ENCODE measurements at regions not wholly inside any gene's neighbourhood (a gene's known extent, or its start where the extent isn't known, plus 50 kb on each side); places are given as distances from the start of the nearest gene placed in this dataset.

DNA sequence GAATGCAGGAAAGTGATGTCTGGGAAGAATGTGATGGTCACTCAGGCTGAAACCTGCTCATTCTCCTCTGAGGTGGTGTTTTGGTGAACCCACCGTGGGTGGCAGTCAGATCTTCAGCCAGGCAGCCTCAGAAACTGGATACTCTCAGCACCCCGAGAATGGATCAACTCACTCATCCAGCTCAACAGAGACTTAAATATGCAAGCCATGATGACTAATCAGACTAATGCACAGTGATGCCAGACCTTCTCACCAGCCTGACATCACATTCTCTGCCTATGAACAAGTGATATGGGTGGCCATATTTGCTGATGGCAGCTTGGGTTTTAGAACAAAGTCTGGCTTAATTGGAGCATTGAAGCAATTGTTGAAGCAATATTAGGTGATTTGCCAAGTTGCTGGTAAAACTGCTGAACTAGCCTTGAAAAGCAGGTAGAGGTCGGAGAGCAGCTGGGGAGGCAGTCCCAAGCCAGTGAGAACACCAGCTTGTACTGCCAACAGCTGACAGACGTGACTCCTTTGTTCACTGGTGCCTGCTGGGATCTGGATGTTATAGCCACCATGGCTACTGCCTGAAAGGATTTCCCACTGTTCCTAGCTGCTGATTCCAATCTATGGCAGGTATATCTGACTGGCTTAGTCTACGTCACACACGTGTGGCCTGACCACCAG, 608.1 kb downstream of the MID1IP1 start:
- no peak overlapping the region for H3K56ac ChIP-seq (ENCODE audit: insufficient read length, low read depth, low read length)
- H3K14ac ChIP-seq (ENCODE audit: insufficient read depth, low read length): no peak overlapping the region
- no peak overlapping the region for H3K27ac Mint-ChIP-seq
- H3K9ac ChIP-seq (ENCODE audit: extremely low read depth, insufficient read length, low read length): no peak overlapping the region
- H2AK5ac ChIP-seq (ENCODE audit: insufficient read length, low read length): no peak overlapping the region
- no peaks in the 10 kb centered on the region for H3K23me2 ChIP-seq (ENCODE audit: insufficient read length, low read depth, low read length, poor library complexity, severe bottlenecking)
- no peak overlapping the region for H4K5ac ChIP-seq (ENCODE audit: insufficient read length, low read depth, low read length)
- H3K36me3 Mint-ChIP-seq (ENCODE audit: insufficient read depth in 1 of 3, low read depth in 3 of 3): no peaks in the 10 kb centered on the region; a peak in 1 of 7 replicates
- no peaks in the 10 kb centered on the region for H4K20me1 ChIP-seq (ENCODE audit: control insufficient read depth, insufficient read depth, insufficient read length)
- peaks cover 0 to 2% of the 10 kb centered on the region in 2 experiments; a peak in 1 of 4 replicates for H3K4me1 Mint-ChIP-seq
- no peak overlapping the region for H2BK12ac ChIP-seq (ENCODE audit: insufficient read length, low read depth, low read length)
- no peaks in the 10 kb centered on the region for H3K79me1 ChIP-seq (ENCODE audit: insufficient read depth, low read depth, low read length, poor library complexity, severe bottlenecking)
- no peak overlapping the region for H3K4me2 ChIP-seq (ENCODE audit: insufficient read depth, insufficient read length, low read length)
- no peak overlapping the region for H3K18ac ChIP-seq (ENCODE audit: insufficient read length, low read depth, low read length)
- H3K27me3 ChIP-seq (ENCODE audit: insufficient read depth, low read length): no peaks in the 10 kb centered on the region
- no peak overlapping the region for H2AFZ ChIP-seq (ENCODE audit: low read length)
- no peak overlapping the region for H2BK5ac ChIP-seq (ENCODE audit: insufficient read length, low read length)
- WGBS (ENCODE audit: extremely low coverage, insufficient read length, low lambda C conversion rate): no CpG with 5 or more reads among the region's 6 CpGs
- peaks cover 56 to 69% of the 10 kb centered on the region in 2 experiments for H3K9me3 Mint-ChIP-seq
- H3K4me3 Mint-ChIP-seq: no peak overlapping the region
- no peak overlapping the region for H3K4ac ChIP-seq (ENCODE audit: low read depth, low read length)
- no peak overlapping the region for H3K23ac ChIP-seq (ENCODE audit: insufficient read length, low read depth, low read length)
- H3K27ac ChIP-seq (ENCODE audit: insufficient read length, low read depth, low read length): no peak overlapping the region
- H3K27me3 Mint-ChIP-seq (ENCODE audit: low read depth): peaks cover 3% of the 10 kb centered on the region
- H3K9me3 ChIP-seq (ENCODE audit: control insufficient read depth, low read depth, low read length): no peaks in the 10 kb centered on the region
- TF ChIP-seq, protein P1, sequence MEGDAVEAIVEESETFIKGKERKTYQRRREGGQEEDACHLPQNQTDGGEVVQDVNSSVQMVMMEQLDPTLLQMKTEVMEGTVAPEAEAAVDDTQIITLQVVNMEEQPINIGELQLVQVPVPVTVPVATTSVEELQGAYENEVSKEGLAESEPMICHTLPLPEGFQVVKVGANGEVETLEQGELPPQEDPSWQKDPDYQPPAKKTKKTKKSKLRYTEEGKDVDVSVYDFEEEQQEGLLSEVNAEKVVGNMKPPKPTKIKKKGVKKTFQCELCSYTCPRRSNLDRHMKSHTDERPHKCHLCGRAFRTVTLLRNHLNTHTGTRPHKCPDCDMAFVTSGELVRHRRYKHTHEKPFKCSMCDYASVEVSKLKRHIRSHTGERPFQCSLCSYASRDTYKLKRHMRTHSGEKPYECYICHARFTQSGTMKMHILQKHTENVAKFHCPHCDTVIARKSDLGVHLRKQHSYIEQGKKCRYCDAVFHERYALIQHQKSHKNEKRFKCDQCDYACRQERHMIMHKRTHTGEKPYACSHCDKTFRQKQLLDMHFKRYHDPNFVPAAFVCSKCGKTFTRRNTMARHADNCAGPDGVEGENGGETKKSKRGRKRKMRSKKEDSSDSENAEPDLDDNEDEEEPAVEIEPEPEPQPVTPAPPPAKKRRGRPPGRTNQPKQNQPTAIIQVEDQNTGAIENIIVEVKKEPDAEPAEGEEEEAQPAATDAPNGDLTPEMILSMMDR (conservative IDR thresholded peaks at IDR 0.05): no peak
- H3K4me1 ChIP-seq (ENCODE audit: insufficient read depth, low read length): no peaks in the 10 kb centered on the region
- H2BK15ac ChIP-seq (ENCODE audit: low read depth, low read length): no peak overlapping the region
- DNase-seq: no peak
- H3K79me2 ChIP-seq (ENCODE audit: insufficient read depth, low read length): no peaks in the 10 kb centered on the region
- no peak overlapping the region for H3T11ph ChIP-seq (ENCODE audit: low read length)
- no peak overlapping the region for H4K8ac ChIP-seq (replicated peaks; ENCODE audit: insufficient read length, low read depth, low read length)
- no peak overlapping the region for H4K91ac ChIP-seq (ENCODE audit: insufficient read length, low read depth, low read length)
- no peak overlapping the region for H2BK120ac ChIP-seq (ENCODE audit: low read depth, low read length, poor library complexity, severe bottlenecking)
- no peak overlapping the region for H2BK20ac ChIP-seq (ENCODE audit: low read depth, low read length, poor library complexity, severe bottlenecking)

All from H9 (cell line).